ENCODE measurements at regions not wholly inside any gene's neighbourhood (a gene's known extent, or its start where the extent isn't known, plus 50 kb on each side); places are given as distances from the start of the nearest gene placed in this dataset.
"Not testable (repeated sequence)": the region's sequence is repeated elsewhere in the genome, so short reads cannot be mapped to it uniquely, and the experiment has no call there.

DNA sequence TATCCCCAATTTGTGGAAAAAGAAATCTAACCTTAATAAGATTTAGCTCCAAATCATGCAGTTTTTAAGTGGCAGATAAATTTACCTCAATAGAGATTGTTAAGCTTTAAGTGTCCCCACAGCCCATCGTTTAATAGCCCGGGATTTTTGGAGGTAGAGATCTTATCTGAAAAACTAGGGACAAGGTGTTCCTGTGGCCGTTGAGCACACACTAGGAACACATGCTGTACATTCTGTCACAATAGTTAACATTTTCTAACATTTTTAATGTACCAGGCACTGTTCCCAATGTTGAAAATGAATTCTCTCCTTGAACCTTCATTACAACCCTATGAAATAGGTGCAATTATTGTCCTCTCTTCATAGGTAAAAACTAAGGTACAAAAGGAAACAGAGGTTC is 85.7 kb upstream of the PLD5 start:
- Histone ChIP-seq H2BK12ac (ENCODE audit: low read length) (no peak overlapping the region), H3K9ac (ENCODE audit: low read depth, low read length, poor library complexity) (no peak overlapping the region), H4K91ac (ENCODE audit: low read depth, low read length, poor library complexity) (no peak overlapping the region), H3K79me1 (ENCODE audit: low read depth, low read length) (no peaks in the 10 kb centered on the region), H3K27me3 (ENCODE audit: control insufficient read depth in 3 of 3, insufficient read depth in 3 of 3, low read depth in 1 of 3, low read length in 3 of 3) (peaks cover 0 to 13% (median 0%) of the 10 kb centered on the region in 3 experiments), H3K4ac (ENCODE audit: low read length) (no peak overlapping the region), H2AK5ac (ENCODE audit: low read depth, low read length) (no peak overlapping the region), H3K4me1 (ENCODE audit: control insufficient read depth in 2 of 2, insufficient read depth in 1 of 2, low read depth in 1 of 2, low read length in 2 of 2) (no peaks in the 10 kb centered on the region), H2BK120ac (ENCODE audit: low read depth, low read length) (no peak overlapping the region), H3K27ac (replicated peaks; ENCODE audit: low read length) (no peak overlapping the region), H3K9me3 (replicated peaks in 1 of 2; ENCODE audit: control insufficient read depth in 2 of 2, insufficient read depth in 1 of 2, low read depth in 1 of 2, low read length in 2 of 2) (no peaks in the 10 kb centered on the region), H3K4me3 (ENCODE audit: low read length in 2 of 2) (no peak overlapping the region), H4K8ac (ENCODE audit: low read depth, low read length) (no peak overlapping the region), H3K4me2 (ENCODE audit: insufficient read depth, low read length, poor library complexity, severe bottlenecking) (no peak overlapping the region), H2AFZ (ENCODE audit: low read length) (no peak overlapping the region), H2BK15ac (ENCODE audit: low read length) (no peak overlapping the region), H3K23ac (ENCODE audit: low read depth, low read length, poor library complexity) (no peak overlapping the region), H3K36me3 (replicated peaks in 1 of 2; ENCODE audit: control insufficient read depth in 2 of 2, insufficient read depth in 2 of 2, low read length in 2 of 2) (no peaks in the 10 kb centered on the region), H3K14ac (ENCODE audit: low read length) (no peak overlapping the region), H3K18ac (ENCODE audit: low read length) (no peak overlapping the region), H2BK5ac (ENCODE audit: low read length) (no peak overlapping the region)
- no CpG with 5 or more reads among the region's 3 CpGs for WGBS, 2 donors (ENCODE audit: extremely low coverage in 2 of 2, insufficient read length in 2 of 2, insufficient replicate concordance in 1 of 2)
- DNase-seq (ENCODE audit: low spot score) = no peak

DNA sequence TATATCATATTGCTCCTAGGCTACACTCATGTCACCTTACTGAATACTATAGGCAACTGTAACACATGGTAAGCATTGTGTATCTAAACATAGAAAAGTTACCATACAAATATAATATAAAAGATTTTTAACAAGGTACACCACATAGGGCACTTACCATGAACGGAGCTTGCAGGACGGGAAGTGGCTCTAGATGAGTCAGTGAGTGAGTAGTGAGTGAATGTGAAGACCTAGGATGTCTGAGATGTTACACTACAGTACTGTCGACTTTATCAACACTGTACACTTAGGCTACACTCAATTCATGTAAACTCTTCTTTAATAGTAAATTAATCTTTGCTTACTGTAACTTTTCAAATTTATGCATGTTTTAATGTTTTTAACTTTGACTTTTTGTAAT is 81.0 kb upstream of the PLD5 start:
- Histone ChIP-seq H3K4me2 (ENCODE audit: insufficient read depth, low read length, poor library complexity, severe bottlenecking) (no peak overlapping the region), H4K91ac (ENCODE audit: low read depth, low read length, poor library complexity) (no peak overlapping the region), H3K9me3 (replicated peaks in 1 of 2; ENCODE audit: control insufficient read depth in 2 of 2, insufficient read depth in 1 of 2, low read depth in 1 of 2, low read length in 2 of 2) (no peaks in the 10 kb centered on the region), H3K18ac (ENCODE audit: low read length) (no peak overlapping the region), H2AFZ (ENCODE audit: low read length) (no peak overlapping the region), H3K23ac (ENCODE audit: low read depth, low read length, poor library complexity) (no peak overlapping the region), H3K4me1 (ENCODE audit: control insufficient read depth in 2 of 2, insufficient read depth in 1 of 2, low read depth in 1 of 2, low read length in 2 of 2) (no peaks in the 10 kb centered on the region), H2BK15ac (ENCODE audit: low read length) (no peak overlapping the region), H4K8ac (ENCODE audit: low read depth, low read length) (no peak overlapping the region), H3K27ac (replicated peaks; ENCODE audit: low read length) (no peak overlapping the region), H3K4ac (ENCODE audit: low read length) (no peak overlapping the region), H3K27me3 (ENCODE audit: control insufficient read depth in 3 of 3, insufficient read depth in 3 of 3, low read depth in 1 of 3, low read length in 3 of 3) (peaks cover 0 to 11% (median 0%) of the 10 kb centered on the region in 3 experiments), H3K4me3 (ENCODE audit: low read length in 2 of 2) (no peak overlapping the region), H2AK5ac (ENCODE audit: low read depth, low read length) (no peak overlapping the region), H3K36me3 (replicated peaks in 1 of 2; ENCODE audit: control insufficient read depth in 2 of 2, insufficient read depth in 2 of 2, low read length in 2 of 2) (no peaks in the 10 kb centered on the region), H2BK5ac (ENCODE audit: low read length) (no peak overlapping the region), H3K14ac (ENCODE audit: low read length) (no peak overlapping the region), H3K9ac (ENCODE audit: low read depth, low read length, poor library complexity) (no peak overlapping the region), H3K79me1 (ENCODE audit: low read depth, low read length) (no peaks in the 10 kb centered on the region), H2BK12ac (ENCODE audit: low read length) (no peak overlapping the region), H2BK120ac (ENCODE audit: low read depth, low read length) (no peak overlapping the region)
- DNase-seq (ENCODE audit: low spot score) = no peak
- WGBS, 2 donors (ENCODE audit: extremely low coverage in 2 of 2, insufficient read length in 2 of 2, insufficient replicate concordance in 1 of 2) = no CpG with 5 or more reads among the region's 3 CpGs

DNA sequence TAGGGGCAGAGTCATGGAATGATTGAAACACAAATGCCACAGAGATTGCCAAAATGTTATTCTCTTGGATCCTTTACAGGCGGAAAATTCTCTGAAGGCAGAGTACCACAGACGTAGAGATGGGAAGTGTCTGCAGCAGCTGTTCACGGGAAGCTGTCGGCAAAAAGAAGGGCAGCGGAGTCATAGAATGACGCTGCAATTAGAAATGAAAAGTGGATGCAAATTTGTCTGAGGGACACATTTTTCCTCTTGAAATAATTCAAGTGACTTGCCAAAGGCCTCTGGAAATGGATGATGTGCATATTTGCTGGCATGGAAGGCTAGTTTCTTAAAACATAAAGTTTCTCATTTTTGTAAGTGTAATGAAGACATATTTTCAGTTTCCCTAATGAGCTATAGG is 77.5 kb upstream of the PLD5 start:
- H2AFZ ChIP-seq (ENCODE audit: low read length) = no peak overlapping the region
- H3K79me1 ChIP-seq (ENCODE audit: low read depth, low read length) = no peaks in the 10 kb centered on the region
- H3K9ac ChIP-seq (ENCODE audit: low read depth, low read length, poor library complexity) = no peak overlapping the region
- H4K8ac ChIP-seq (ENCODE audit: low read depth, low read length) = no peak overlapping the region
- H3K4ac ChIP-seq (ENCODE audit: low read length) = no peak overlapping the region
- no peak overlapping the region for H3K4me3 ChIP-seq (ENCODE audit: low read length in 2 of 2)
- H3K36me3 ChIP-seq (replicated peaks in 1 of 2; ENCODE audit: control insufficient read depth in 2 of 2, insufficient read depth in 2 of 2, low read length in 2 of 2) = no peaks in the 10 kb centered on the region
- no peak for DNase-seq (ENCODE audit: low spot score)
- no peak overlapping the region for H2BK12ac ChIP-seq (ENCODE audit: low read length)
- H3K27ac ChIP-seq (replicated peaks; ENCODE audit: low read length) = no peak overlapping the region
- peaks cover 0 to under 1% of the 10 kb centered on the region in 2 donors for H3K9me3 ChIP-seq (replicated peaks in 1 of 2; ENCODE audit: control insufficient read depth in 2 of 2, insufficient read depth in 1 of 2, low read depth in 1 of 2, low read length in 2 of 2)
- no peak overlapping the region for H3K23ac ChIP-seq (ENCODE audit: low read depth, low read length, poor library complexity)
- peaks cover 0 to 14% (median 0%) of the 10 kb centered on the region in 3 experiments for H3K27me3 ChIP-seq (ENCODE audit: control insufficient read depth in 3 of 3, insufficient read depth in 3 of 3, low read depth in 1 of 3, low read length in 3 of 3)
- no peak overlapping the region for H4K91ac ChIP-seq (ENCODE audit: low read depth, low read length, poor library complexity)
- H3K4me1 ChIP-seq (ENCODE audit: control insufficient read depth in 2 of 2, insufficient read depth in 1 of 2, low read depth in 1 of 2, low read length in 2 of 2) = no peaks in the 10 kb centered on the region
- H2BK15ac ChIP-seq (ENCODE audit: low read length) = no peak overlapping the region
- no peak overlapping the region for H2BK120ac ChIP-seq (ENCODE audit: low read depth, low read length)
- no peak overlapping the region for H3K18ac ChIP-seq (ENCODE audit: low read length)
- no peak overlapping the region for H2AK5ac ChIP-seq (ENCODE audit: low read depth, low read length)
- no peak overlapping the region for H3K14ac ChIP-seq (ENCODE audit: low read length)
- no CpG with 5 or more reads among the region's 6 CpGs for WGBS, 2 donors (ENCODE audit: extremely low coverage in 2 of 2, insufficient read length in 2 of 2, insufficient replicate concordance in 1 of 2)
- no peak overlapping the region for H2BK5ac ChIP-seq (ENCODE audit: low read length)
- H3K4me2 ChIP-seq (ENCODE audit: insufficient read depth, low read length, poor library complexity, severe bottlenecking) = no peak overlapping the region

DNA sequence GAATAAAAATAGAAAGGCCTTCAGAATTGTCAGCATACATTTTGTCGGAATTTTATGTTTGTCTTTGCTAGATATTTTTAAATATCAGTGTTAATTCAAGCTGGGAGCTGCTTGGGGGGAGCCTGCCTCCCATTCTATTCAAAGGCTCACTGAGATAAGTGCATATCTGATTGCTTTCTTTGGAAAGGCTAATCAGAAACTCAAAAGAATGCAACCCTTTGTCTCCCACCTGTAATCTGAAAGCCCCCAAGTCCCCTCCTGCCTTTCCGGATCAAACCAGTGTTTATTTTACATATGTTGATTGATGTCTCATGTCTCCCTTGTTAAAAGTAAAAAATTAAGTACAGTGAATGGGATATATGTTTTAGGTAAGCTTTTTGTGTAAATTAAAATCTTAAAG is 69.3 kb upstream of the PLD5 start:
- H2BK15ac ChIP-seq (ENCODE audit: low read length); DNase-seq (ENCODE audit: low spot score); H2BK120ac ChIP-seq (ENCODE audit: low read depth, low read length); H3K9ac ChIP-seq (ENCODE audit: low read depth, low read length, poor library complexity); H3K79me1 ChIP-seq (ENCODE audit: low read depth, low read length); H3K14ac ChIP-seq (ENCODE audit: low read length); H2AK5ac ChIP-seq (ENCODE audit: low read depth, low read length); H3K27ac ChIP-seq (replicated peaks; ENCODE audit: low read length); H4K91ac ChIP-seq (ENCODE audit: low read depth, low read length, poor library complexity); H3K4me3 ChIP-seq (ENCODE audit: low read length in 2 of 2); H4K8ac ChIP-seq (ENCODE audit: low read depth, low read length); H3K4me1 ChIP-seq (ENCODE audit: control insufficient read depth in 2 of 2, insufficient read depth in 1 of 2, low read depth in 1 of 2, low read length in 2 of 2); H3K4me2 ChIP-seq (ENCODE audit: insufficient read depth, low read length, poor library complexity, severe bottlenecking); H2BK5ac ChIP-seq (ENCODE audit: low read length); H3K4ac ChIP-seq (ENCODE audit: low read length); H3K36me3 ChIP-seq (replicated peaks in 1 of 2; ENCODE audit: control insufficient read depth in 2 of 2, insufficient read depth in 2 of 2, low read length in 2 of 2); H2BK12ac ChIP-seq (ENCODE audit: low read length); H2AFZ ChIP-seq (ENCODE audit: low read length); H3K23ac ChIP-seq (ENCODE audit: low read depth, low read length, poor library complexity); H3K18ac ChIP-seq (ENCODE audit: low read length): not testable (repeated sequence)
- no CpG with 5 or more reads among the region's 2 CpGs for WGBS, 2 donors (ENCODE audit: extremely low coverage in 2 of 2, insufficient read length in 2 of 2, insufficient replicate concordance in 1 of 2)
- Histone ChIP-seq H3K27me3 (ENCODE audit: control insufficient read depth in 3 of 3, insufficient read depth in 3 of 3, low read depth in 1 of 3, low read length in 3 of 3) (peaks cover 0 to 12% (median 0%) of the 10 kb centered on the region in 3 experiments), H3K9me3 (replicated peaks in 1 of 2; ENCODE audit: control insufficient read depth in 2 of 2, insufficient read depth in 1 of 2, low read depth in 1 of 2, low read length in 2 of 2) (peaks cover 0 to 23% of the 10 kb centered on the region in 2 donors)
